Right lobe of liver (tissue), 4 donors: ENCODE measurements at regions not wholly inside any gene's neighbourhood (a gene's known extent, or its start where the extent isn't known, plus 50 kb on each side); places are given as distances from the start of the nearest gene placed in this dataset.

ENCODE experiments used
- POLR2A ChIP-seq: fragments of 450-650 bp; IDR thresholded peaks from one replicate; pipeline ENCODE4 v1.6.1; 2017; ENCODE audit warnings: antibody characterized with exemption, mild to moderate bottlenecking
- TF ChIP-seq, protein P1 (sequence below), 4 donors: fragments of 200-600 bp in 3 of 4; fragments of 450-650 bp in 1 of 4; IDR thresholded peaks; one replicate each; pipeline versions ENCODE4 v1.5.1 to v1.8.0; 2016 to 2022; ENCODE audit warnings: antibody characterized with exemption in 4 of 4, mild to moderate bottlenecking in 2 of 4
- donor health status: DM: no; HTN: no; CAD: no.
- donor health status: DM: no; HTN: no; CAD: no.
- donor health status: DM: no; HTN: yes; CAD: no.

GRCh38 chr7:128146052-128146451 is 95.0 kb upstream of the LEP start:
- TF ChIP-seq, protein P1, sequence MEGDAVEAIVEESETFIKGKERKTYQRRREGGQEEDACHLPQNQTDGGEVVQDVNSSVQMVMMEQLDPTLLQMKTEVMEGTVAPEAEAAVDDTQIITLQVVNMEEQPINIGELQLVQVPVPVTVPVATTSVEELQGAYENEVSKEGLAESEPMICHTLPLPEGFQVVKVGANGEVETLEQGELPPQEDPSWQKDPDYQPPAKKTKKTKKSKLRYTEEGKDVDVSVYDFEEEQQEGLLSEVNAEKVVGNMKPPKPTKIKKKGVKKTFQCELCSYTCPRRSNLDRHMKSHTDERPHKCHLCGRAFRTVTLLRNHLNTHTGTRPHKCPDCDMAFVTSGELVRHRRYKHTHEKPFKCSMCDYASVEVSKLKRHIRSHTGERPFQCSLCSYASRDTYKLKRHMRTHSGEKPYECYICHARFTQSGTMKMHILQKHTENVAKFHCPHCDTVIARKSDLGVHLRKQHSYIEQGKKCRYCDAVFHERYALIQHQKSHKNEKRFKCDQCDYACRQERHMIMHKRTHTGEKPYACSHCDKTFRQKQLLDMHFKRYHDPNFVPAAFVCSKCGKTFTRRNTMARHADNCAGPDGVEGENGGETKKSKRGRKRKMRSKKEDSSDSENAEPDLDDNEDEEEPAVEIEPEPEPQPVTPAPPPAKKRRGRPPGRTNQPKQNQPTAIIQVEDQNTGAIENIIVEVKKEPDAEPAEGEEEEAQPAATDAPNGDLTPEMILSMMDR (IDR thresholded peaks at IDR 0.05): no peak
- TF ChIP-seq POLR2A: no peak
